NCI-H2227 treated with DMSO at 0.1 percent for 48 hours (cell line): ENCODE measurements at regions not wholly inside any gene's neighbourhood (a gene's known extent, or its start where the extent isn't known, plus 50 kb on each side); places are given as distances from the start of the nearest gene placed in this dataset.

ENCODE experiments used
- DNase-seq: peaks from one replicate; lab custom pipeline; 2025; lab: John Stamatoyannopoulos, UW

- no peak for DNase-seq
Measured at GRCh38 chr2:215769246-215769645, 244.1 kb downstream of the MREG start.

- DNase-seq, result no peak
Measured at GRCh38 chr2:215767625-215768024, 245.7 kb downstream of the MREG start.

- DNase-seq, result no peak
Measured at GRCh38 chr2:215765729-215766360, 247.5 kb downstream of the MREG start.

- no peak for DNase-seq
Measured at GRCh38 chr2:215764441-215765048, 248.8 kb downstream of the MREG start.

GRCh38 chr2:215760557-215760956 is 252.8 kb downstream of the MREG start:
- DNase-seq, result no peak

GRCh38 chr2:215760091-215760490 is 253.3 kb downstream of the MREG start:
- no peak for DNase-seq

GRCh38 chr2:215758691-215759090 is 254.7 kb downstream of the MREG start:
- no peak for DNase-seq

- no peak for DNase-seq
Measured at GRCh38 chr2:215756346-215756730, 257.0 kb downstream of the MREG start.

GRCh38 chr2:215755641-215756345 is 257.6 kb downstream of the MREG start:
- no peak for DNase-seq

- DNase-seq, result no peak
Measured at GRCh38 chr2:215754546-215754945, 258.8 kb downstream of the MREG start.

- no peak for DNase-seq
Measured at GRCh38 chr2:215753808-215754207, 259.5 kb downstream of the MREG start.

- no peak for DNase-seq
Measured at GRCh38 chr2:215752991-215753390, 260.4 kb downstream of the MREG start.

- DNase-seq, result no peak
Measured at GRCh38 chr2:215752436-215752835, 260.9 kb downstream of the MREG start.

GRCh38 chr2:215751911-215752272 is 261.5 kb downstream of the MREG start:
- no peak for DNase-seq

- DNase-seq, result no peak
Measured at GRCh38 chr2:215751200-215751910, 262.0 kb downstream of the MREG start.

- no peak for DNase-seq
Measured at GRCh38 chr2:215750763-215751162, 262.6 kb downstream of the MREG start.

- DNase-seq, result no peak
Measured at GRCh38 chr2:215749092-215749957, 264.0 kb downstream of the MREG start.

GRCh38 chr2:215748446-215748845 is 264.9 kb downstream of the MREG start:
- no peak for DNase-seq

- DNase-seq, result no peak
Measured at GRCh38 chr2:215746887-215747615, 266.3 kb downstream of the MREG start.

GRCh38 chr2:215746226-215746886 is 267.0 kb downstream of the MREG start:
- DNase-seq, result no peak

- no peak for DNase-seq
Measured at GRCh38 chr2:215745331-215745730, 268.0 kb downstream of the MREG start.
